ENCODE measurements at regions not wholly inside any gene's neighbourhood (a gene's known extent, or its start where the extent isn't known, plus 50 kb on each side); places are given as distances from the start of the nearest gene placed in this dataset.

GRCh38 chr7:34486371-34486770 lies 171.6 kb upstream of the NPSR1 start:
- peaks cover 1 to 9% (median 5%) of the 10 kb centered on the region in 4 experiments; a peak in 4 of 7 replicates for H3K4me1 ChIP-seq (replicated peaks in 1 of 4; ENCODE audit: control insufficient read depth in 3 of 4, insufficient read depth in 4 of 4, low read length in 3 of 4)
- H3K27ac ChIP-seq (ENCODE audit: low read depth, low read length): no peak overlapping the region
- no peak overlapping the region for H2AK5ac ChIP-seq (ENCODE audit: low read depth, low read length)
- no peak overlapping the region for H3K14ac ChIP-seq (ENCODE audit: insufficient read length)
- no peaks in the 10 kb centered on the region for H3K36me3 ChIP-seq (ENCODE audit: control insufficient read depth in 2 of 4, insufficient read depth in 4 of 4, low read length in 3 of 4)
- H3K27me3 ChIP-seq (replicated peaks in 1 of 4; ENCODE audit: control insufficient read depth in 3 of 4, extremely low read depth in 1 of 4, insufficient read depth in 3 of 4, low read length in 3 of 4): peaks cover 0 to 1% (median 0%) of the 10 kb centered on the region in 4 experiments; a peak in 1 of 7 replicates
- CTCF ChIA-PET (ENCODE audit: partially characterized antibody): interaction anchor here (0.9 to 3.9 kb wide), 4 partner anchors 8 to 165 kb away, joined by 3 to 18 read pairs (median 4); no protein-coding TSS in a partner anchor
- no peak overlapping the region for H2BK20ac ChIP-seq (ENCODE audit: low read length)
- no peak overlapping the region for H3K4me3 ChIP-seq (ENCODE audit: extremely low read depth in 1 of 4, insufficient read depth in 2 of 4, low read depth in 3 of 4, low read length in 4 of 4)
- no peak overlapping the region for H3K23ac ChIP-seq (ENCODE audit: insufficient read length)
- H3K56ac ChIP-seq (replicated peaks; ENCODE audit: insufficient read length, low read depth, low read length): no peak overlapping the region
- H2BK12ac ChIP-seq (ENCODE audit: low read depth, low read length): no peak overlapping the region
- H4K5ac ChIP-seq (ENCODE audit: insufficient read length, low read depth, low read length): no peak overlapping the region
- no peaks in the 10 kb centered on the region for H3K79me2 ChIP-seq (ENCODE audit: control insufficient read depth in 1 of 2, insufficient read depth in 2 of 2, low read length in 2 of 2)
- no peaks in the 10 kb centered on the region for H4K20me1 ChIP-seq (replicated peaks in 1 of 2; ENCODE audit: control insufficient read depth in 1 of 2, insufficient read depth in 2 of 2, low read length in 2 of 2)
- WGBS, 2 experiments (ENCODE audit: extremely low coverage in 1 of 2, insufficient coverage in 1 of 2, insufficient read length in 1 of 2, insufficient replicate concordance in 2 of 2, low coverage in 1 of 2, low lambda C conversion rate in 2 of 2, missing lambda C conversion rate in 1 of 2): 89% methylated on average over 4 of the region's 4 CpGs; no CpG with 5 or more reads in 1 of the 2 experiments
- H3K4me2 ChIP-seq (ENCODE audit: insufficient read depth in 1 of 2, low read depth in 2 of 2, low read length in 2 of 2): no peak overlapping the region
- H3K9me3 ChIP-seq (ENCODE audit: insufficient read depth in 2 of 2, low read depth in 1 of 2, low read length in 1 of 2): no peaks in the 10 kb centered on the region
- FAIRE-seq: no peak
- no peak overlapping the region for H2BK15ac ChIP-seq (ENCODE audit: low read length)
- no peak overlapping the region for H4K8ac ChIP-seq (ENCODE audit: extremely low read depth, insufficient read depth, low read length)
- no peak for DNase-seq (ENCODE audit: low read depth in 1 of 2, low spot score in 2 of 2)
- no peak overlapping the region for H3K9ac ChIP-seq (replicated peaks in 1 of 4; ENCODE audit: extremely low read depth in 1 of 4, low read depth in 3 of 4, low read length in 3 of 4)
- POLR2A ChIA-PET (ENCODE audit: partially characterized antibody): no interaction called here
- H3K4ac ChIP-seq (replicated peaks; ENCODE audit: insufficient read length, low read depth, low read length): no peak overlapping the region
- no peak overlapping the region for H4K91ac ChIP-seq (replicated peaks; ENCODE audit: insufficient read length, low read length)
- no peak overlapping the region for H2AFZ ChIP-seq (ENCODE audit: low read length)
- H3K18ac ChIP-seq (ENCODE audit: extremely low read depth, low read length): no peak overlapping the region
- no peak overlapping the region for H2BK120ac ChIP-seq (replicated peaks; ENCODE audit: low read depth, low read length)
- H3K79me1 ChIP-seq (ENCODE audit: low read depth, low read length): no peaks in the 10 kb centered on the region
- no peak overlapping the region for H2BK5ac ChIP-seq (ENCODE audit: low read depth, low read length)
- no peaks in the 10 kb centered on the region for H3K23me2 ChIP-seq (ENCODE audit: low read depth, low read length)
- TF ChIP-seq FOSL1 (IDR thresholded peaks at IDR 0.05; ENCODE audit: insufficient read depth, low read depth, low read length): no peak
- no peak for TF ChIP-seq CREB1 (IDR thresholded peaks at IDR 0.05)
- no peak for TF ChIP-seq POLR2AphosphoS5 (IDR thresholded peaks at IDR 0.05; ENCODE audit: low read depth, low read length)
- TF ChIP-seq CHD2 (IDR thresholded peaks at IDR 0.05; ENCODE audit: low read length): no peak
- TF ChIP-seq HDAC2 (IDR thresholded peaks at IDR 0.05; ENCODE audit: borderline replicate concordance in 1 of 2, low read depth in 2 of 2, low read length in 2 of 2): no peak
- no peak for TF ChIP-seq TBP (IDR thresholded peaks at IDR 0.05; ENCODE audit: low read depth, low read length)

Measured in H1 (cell line).